NCI-H2171 (cell line): ENCODE measurements at regions not wholly inside any gene's neighbourhood (a gene's known extent, or its start where the extent isn't known, plus 50 kb on each side); places are given as distances from the start of the nearest gene placed in this dataset.
A peak's percentile ranks its signal among the peaks of the same experiment; 100 is the strongest.
"Not testable (repeated sequence)": the region's sequence is repeated elsewhere in the genome, so short reads cannot be mapped to it uniquely, and the experiment has no call there.

Experiments used
- DNase-seq: peaks from one replicate; lab custom pipeline; 2025; lab: John Stamatoyannopoulos, UW

GRCh38 chr1:116185161-116185701 lies 74.0 kb downstream of the MAB21L3 start:
- DNase-seq, result no peak

GRCh38 chr1:116189481-116189880 lies 78.3 kb downstream of the MAB21L3 start:
- DNase-seq, result no peak

DNA sequence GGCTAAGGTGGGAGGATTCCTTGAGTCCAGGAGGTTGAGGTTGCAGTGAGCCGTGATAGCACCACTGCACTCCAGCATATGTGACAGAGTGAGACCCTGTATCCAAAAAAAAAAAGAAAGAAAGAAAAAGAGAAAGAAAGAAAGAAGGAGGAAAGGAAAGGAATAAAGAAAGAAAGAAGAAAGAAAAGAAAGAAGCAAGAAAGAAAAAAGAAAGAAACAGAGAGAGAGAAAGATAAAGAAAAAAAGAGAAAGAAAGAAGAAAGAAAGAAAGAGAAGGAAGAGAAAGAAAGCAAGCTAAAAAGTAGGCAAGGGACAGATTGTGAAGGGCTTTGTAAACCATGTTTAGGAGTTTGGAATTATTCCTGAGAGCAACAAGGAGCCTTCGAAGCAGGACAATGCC lies 80.1 kb downstream of the MAB21L3 start:
- no peak for DNase-seq

DNA sequence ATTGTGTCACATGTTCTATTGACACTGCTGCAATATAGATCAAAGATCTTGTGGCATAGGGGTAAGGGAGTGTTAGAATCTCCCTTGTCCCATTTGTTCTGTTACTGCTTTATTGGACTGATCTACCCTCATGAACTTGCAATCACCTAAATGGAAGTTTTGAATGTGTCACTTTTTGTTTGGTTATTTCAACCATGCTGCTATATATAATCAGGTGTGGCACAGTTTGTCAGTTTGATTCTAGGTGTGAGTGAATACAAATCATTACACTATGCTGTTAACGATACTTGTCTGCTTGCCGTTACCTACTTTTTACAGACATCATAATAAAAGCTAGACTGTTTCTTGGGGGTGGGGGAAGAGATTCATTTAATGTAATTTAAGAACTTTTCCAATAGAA lies 82.6 kb downstream of the MAB21L3 start:
- no peak for DNase-seq

GRCh38 chr1:116194568-116194967 lies 83.4 kb downstream of the MAB21L3 start:
- DNase-seq, result no peak

DNA sequence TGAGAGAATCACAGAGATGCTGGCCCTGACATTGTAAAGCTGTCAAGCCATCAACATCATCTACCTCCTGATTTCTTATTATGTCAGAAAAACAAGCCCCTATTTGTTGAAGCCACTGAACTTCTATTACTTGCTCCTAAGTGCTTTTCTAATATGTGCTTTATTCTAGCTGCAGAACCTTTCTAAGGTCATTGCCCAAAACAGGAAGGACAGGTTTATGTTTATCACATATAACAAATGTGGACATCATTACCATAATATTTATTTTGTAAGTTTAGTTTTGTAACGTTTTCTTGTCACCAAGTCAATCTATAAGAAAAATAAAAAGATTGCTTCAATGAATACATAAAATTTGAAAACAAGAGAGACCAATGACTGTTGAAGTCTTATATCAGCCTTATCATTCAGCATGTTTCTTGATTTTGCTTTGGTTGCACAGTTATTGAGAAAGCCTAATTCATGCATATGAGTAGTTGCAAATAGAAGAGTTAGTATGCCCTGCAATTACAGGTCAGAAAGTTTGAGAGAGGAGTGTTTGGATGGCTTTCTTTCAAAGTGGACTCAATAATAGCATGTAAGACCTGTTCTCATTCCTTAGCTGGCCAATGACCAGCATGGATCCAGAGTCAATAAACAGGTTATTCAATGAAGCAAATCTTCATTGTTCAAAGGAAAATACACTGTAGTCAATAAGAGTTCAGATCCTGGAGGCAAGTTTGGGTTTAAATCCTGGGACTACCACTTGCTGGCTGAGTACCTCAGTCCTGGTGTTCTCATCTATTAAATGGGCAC lies 84.1 kb downstream of the MAB21L3 start:
- DNase-seq, result no peak

DNA sequence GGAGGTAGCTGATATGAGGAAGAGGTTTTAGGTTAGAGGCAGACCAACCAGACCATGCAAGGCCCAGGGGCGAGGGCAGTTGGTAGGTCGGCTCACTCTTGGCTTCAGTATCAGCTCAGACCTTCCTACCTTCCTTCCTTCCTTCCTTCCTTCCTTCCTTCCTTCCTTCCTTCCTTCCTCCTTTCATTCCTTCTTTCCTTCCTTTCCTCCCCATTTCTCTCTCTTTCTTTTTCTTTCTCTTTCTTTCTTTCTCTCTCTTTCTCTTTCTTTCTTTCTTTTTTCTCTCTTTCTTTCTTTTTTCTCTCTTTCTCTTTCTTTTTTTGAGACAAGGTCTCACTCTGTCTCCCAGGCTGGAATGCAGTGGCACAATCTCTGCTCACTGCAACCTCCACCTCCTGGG lies 89.1 kb downstream of the MAB21L3 start:
- DNase-seq, result not testable (repeated sequence)

DNA sequence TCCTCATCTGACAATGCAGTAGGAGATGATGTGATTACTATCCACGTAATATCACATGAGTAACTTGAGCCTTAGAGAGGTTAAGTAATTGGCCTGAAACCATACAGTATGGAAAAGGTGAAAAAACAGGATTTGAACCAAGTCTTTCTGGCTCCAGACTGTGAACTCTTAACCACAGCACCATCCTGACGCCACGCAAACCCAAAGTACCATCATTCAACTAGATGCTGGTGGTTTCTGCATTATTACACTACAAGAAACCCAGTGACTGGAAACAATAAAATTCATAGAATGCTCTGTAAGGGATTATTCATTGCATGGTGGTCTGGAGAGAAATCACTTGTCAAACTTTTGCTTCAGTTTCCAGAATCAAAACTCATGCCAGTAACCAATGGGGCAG lies 90.7 kb downstream of the MAB21L3 start:
- DNase-seq, result no peak

DNA sequence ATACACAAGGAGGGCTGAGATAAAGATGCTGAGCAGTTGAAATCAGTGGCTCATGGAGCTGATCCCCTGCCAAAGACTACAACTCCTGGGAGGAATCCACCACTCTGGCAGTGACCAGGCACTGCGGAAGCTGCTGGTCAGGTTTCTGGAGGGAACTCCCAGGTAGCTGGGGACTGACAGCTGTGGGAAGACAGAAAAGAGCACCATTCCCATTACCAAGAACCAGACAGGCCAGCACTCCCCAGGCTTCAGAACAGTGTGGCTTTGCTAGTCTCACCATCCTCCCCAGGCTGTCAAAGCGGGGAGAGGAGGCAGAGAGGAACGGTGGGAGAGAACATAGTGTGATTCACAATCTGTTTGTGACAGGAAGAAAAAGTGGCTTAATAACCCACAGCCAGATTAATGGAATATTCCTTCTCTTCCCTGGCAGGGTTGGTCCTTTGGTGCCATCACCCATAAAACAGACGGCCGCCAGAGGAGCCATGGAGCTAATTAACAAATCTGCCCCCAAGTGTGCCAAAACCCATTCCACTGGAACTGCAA lies 92.1 kb downstream of the MAB21L3 start:
- no peak for DNase-seq

DNA sequence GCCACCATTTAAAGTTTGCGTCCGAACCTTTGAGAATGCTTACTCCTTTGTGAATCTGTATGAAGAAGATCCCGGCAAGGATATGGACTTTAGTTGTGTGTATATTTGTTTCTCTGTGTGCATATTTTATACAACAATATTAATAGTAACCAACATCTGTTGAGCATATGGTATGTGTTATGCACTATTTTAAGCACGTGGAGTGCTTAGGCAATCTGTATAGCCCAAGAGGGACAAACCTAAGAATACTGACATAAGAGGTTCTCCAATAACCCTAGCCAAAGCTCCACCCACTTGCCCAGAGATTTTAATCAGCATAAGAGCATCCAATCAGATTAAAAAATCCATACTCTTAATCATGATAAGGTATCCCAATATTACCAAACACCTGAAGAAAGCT lies 92.7 kb downstream of the MAB21L3 start:
- DNase-seq, result peak; percentile 28

DNA sequence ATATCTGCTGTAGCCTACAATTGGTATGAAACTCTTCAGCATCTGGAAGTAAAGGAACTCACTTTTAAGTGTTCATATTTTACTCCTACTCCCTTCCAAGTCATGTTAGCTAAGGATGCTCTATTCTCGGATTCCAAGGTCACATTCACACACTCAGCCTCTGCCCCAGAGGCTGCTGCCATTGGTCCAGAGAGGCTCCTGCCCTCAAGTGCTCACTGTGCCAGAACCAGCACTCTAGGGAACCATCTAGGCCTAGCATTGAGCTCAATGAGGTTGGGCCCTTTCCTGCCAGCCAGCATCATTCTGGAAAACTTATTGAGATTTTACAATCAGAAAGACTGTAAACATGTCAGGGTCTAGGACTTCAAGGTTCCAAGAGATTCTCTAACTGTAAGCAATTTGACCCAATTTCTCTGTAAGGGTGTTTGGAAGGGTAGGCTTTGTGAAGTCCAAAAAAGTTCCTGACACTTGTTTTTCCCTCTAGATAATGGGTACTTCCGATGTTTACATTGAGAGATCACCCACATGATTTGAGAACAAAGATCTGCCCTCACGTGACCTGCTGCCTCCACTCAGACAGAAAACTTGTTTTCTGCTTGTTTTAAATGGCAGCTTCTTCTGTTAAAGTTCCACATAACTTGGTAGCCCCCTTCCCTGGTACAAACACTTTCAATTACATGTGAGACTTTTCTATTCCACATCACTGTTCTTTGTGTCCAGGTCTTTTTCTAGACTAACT lies 94.9 kb downstream of the MAB21L3 start:
- no peak for DNase-seq

DNA sequence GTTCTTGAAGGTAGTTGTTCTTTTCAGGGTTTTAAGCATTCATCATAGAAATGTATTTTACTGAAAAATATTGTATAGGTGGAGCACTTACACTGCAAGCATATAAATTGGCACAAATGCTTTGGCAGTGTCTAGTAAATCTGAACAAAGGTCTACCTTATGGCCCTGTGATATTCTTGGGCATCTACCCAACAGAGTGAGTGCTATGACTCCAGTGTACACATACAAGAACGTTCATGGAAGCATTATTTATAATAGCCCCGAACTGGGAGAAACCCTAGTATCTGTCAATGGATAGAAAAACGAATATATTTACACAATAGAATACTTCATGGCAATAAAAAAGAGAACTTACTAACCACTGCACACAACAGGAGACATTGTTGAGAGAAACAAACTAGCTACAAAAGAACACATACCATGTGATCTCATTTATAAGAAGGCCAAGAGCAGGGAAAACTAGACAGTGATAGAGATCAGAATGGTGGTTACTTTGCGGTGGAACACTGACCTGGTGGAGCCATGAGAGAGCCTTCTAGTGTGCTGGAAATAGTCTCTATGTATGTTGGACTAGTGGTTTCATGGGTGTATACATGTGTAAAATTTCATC lies 96.0 kb downstream of the MAB21L3 start:
- no peak for DNase-seq

DNA sequence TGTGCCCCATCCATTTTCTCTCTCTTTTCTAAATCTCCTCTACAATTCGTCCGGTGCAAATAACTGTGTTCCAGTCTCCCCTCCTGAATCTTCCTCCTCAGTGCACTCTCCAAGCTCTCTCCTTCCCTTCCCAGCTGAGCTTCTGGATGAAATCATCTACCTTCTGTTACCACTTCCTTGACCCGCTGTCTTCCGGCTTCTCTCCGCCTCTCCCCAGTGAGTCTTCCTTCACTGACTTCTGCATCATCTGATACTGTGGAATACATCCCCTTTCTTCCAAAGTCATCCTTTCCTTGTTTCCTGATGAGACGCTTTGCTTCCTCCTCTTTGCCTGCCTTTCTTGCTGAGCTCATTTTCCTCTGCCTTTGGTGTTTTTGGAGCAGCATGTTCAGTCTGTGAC lies 96.9 kb downstream of the MAB21L3 start:
- DNase-seq, result no peak

- DNase-seq, result no peak
These were observed 100.1 kb downstream of the MAB21L3 start for GRCh38 chr1:116211294-116211693.

DNA sequence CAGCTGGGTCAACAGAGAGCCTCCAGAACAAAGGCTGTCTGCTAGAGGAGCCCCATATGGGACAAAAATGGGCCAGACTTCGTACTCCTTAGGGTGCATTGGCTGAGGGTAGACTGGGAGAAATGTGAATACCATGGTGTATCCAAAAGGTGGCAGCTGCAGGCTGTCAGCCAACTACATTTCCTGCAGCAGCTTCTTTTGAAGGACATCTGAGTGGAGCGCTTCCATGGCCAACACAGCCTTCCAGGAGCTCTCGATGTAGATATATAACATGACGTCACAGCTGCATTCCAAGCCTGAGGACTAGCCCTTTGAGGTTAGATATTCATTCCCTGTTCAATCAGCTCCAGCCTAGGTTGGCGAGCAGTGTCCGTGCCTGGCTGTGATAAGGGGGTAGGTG lies 107.7 kb downstream of the MAB21L3 start:
- no peak for DNase-seq

DNA sequence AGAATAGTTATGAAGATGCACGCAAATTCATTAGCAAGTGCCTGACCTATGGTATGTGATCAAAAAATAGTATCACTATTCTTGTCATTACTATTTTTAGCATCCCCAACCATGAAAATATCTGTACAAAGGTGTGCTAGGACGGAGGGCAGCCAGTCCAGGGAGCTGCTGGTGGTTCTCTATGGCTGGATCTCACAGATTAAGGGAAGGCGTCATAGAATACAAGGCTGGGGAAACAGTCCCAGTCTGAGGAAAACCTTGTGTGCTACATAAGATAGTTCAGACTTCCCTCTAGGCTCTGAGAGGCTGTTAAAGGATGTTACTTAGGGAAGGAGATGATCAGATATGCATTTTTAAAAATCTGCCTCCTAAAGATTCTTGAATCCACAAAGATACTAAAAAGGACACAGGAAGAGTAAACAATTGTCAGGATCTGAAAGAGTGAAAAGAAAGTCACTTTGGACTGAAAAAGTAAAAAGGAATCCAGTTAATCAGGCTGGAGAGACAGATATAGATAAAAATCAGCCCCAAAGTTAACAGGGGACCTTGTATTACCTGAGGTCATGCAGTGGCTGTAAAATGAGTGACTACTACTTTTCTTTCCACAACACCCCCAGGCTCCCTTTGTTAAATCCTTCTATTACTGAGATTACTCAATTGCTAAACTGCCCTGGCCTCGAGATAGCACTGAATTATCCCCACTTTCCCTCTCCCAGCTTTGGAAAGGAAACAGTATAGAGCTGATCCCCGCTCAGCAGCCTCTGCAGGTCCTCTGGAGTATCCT lies 108.6 kb downstream of the MAB21L3 start:
- DNase-seq, result no peak

DNA sequence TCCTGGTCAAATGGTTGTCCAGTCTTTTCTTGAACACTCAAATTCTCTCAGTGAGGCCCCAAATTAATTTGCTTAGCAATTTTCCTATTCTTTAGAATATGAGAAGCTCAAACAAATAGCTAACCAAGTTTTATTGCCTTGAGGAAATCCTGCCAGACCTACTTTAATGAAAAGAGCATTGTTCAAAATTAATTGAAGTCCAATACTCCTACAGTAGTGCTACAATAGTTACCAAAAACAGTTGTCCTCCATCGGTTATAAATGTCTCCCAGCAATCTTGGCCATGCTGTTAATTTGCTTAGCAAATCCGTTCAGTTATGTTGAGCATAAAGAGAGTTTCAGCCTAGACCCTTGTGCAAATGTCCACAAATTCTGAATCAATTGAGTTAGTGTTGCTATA lies 112.9 kb downstream of the MAB21L3 start:
- DNase-seq, result no peak

DNA sequence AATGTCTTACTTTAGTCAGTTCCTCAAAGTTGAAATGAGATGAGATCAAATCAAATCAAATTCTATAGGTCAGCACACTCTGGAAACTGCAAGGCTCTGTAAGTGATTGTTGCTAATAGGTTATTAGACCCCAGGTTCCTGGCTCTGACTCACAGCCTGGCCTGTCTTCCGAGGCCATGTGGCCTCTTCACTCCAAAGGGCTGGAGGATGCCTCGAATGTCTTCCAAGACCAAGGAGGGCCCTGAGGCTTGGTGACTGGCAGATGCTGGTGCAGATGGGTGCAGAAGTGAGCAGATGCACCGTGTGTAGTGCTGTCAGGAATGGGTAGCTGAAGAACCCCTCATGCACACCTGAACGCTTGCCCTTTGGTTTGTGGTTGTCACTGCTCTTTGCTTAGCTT lies 113.4 kb downstream of the MAB21L3 start:
- no peak for DNase-seq

DNA sequence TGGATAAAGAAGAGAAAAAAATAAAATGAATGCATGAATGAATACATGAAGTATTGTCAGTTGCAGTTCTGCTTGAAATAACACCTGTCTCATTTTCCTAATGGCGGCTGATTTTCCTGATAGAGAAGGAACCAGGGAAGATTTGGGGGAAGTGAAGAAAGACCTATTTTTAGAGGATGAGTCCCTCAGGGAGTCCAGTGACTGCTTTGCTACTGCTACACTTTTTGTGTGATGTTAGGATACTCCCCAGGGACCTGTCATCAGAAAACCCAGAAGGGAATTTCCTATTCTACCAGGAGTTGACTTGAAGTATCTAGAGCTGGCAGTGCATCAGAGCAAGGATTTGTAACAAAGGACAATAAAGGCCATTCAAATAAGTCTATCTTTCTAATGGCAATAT lies 114.8 kb downstream of the MAB21L3 start:
- peak; percentile 36 for DNase-seq

GRCh38 chr1:116228511-116228910 lies 117.3 kb downstream of the MAB21L3 start:
- DNase-seq, result no peak

GRCh38 chr1:116230712-116231111 lies 119.5 kb downstream of the MAB21L3 start:
- DNase-seq, result no peak

DNA sequence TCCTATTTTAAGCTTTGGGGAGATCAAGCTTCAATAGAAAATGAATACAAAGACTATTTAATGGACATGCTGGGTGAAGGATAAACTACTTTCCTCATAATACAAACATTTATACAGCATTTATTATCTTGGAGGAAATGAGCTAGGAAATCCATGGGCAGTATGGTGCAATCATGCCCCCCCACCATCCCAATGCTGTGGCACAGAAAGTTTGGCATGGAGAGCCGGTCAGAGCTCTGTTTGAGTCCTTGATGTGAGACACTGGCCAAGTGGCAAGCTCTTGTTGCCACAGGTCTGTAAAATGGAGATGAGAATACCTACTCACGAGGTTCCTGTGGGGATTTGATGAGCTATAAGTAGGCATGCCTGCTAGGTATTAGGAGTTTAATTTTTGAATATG lies 120.6 kb downstream of the MAB21L3 start:
- no peak for DNase-seq
